ENCODE measurements at regions not wholly inside any gene's neighbourhood (a gene's known extent, or its start where the extent isn't known, plus 50 kb on each side); places are given as distances from the start of the nearest gene placed in this dataset.
"Not testable (repeated sequence)": the region's sequence is repeated elsewhere in the genome, so short reads cannot be mapped to it uniquely, and the experiment has no call there.

- no peak for DNase-seq
These were observed 352.5 kb upstream of the SASH1 start for GRCh38 chr6:147990159-147990558.

GRCh38 chr6:147991961-147992360 lies 350.7 kb upstream of the SASH1 start:
- no peak for DNase-seq

GRCh38 chr6:147999001-147999540 lies 343.6 kb upstream of the SASH1 start:
- DNase-seq = no peak

DNA sequence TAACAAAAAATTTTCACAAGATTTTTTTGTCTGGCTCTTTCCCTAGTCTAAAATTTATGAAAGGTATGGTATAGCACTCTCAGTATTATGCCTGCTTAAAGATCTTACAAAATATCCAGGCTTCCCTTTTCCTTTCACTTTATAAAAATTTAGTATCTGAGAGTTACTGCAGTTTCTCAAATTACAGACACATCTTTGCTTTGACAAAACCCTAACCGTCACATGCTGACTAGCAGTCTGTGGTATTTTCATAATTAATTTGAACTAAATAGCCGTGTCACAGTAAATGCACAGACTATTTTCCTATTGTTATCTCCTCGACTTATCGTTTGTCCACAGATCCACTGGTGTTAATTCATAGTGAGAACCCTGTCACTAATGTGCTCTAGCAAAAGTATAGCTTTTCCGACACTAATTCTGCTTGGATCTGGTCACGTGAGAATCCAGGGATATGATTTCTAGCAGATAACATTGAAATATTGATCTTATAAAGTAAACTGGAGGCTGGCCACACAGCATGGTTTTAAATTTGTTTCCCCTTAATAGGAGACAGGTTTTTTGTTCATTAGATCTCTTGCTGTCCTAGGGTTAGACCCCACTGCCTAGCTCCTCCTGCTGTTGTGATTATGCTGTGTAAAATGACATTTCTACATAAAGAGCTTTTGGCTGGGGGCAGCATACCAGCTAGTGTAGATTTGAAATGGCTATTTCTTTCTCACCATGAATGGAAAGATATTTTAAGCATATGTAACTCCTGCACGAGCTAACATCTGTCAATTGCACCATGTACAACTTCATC lies 340.6 kb upstream of the SASH1 start:
- no peak for DNase-seq

DNA sequence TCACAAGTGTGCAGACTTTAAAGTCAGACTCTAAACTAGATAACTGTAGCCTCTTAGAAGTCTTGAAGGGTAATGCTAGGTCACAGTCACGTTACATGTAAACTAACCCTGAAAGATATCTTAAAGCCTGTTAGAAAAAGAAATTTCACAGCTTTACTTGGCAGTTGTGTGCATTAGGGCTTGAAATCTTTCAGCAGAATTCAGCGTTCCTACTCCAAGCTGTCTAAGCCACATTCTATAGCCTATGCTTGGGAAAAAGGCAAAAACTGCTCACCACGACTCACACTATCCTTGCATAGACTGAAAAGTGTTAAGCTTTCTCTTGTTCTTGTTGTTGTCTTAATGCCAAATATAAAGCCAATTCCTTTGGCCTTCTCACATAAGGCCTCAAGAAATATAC lies 338.0 kb upstream of the SASH1 start:
- DNase-seq = no peak

GRCh38 chr6:148005806-148006205 lies 336.8 kb upstream of the SASH1 start:
- no peak for DNase-seq

DNA sequence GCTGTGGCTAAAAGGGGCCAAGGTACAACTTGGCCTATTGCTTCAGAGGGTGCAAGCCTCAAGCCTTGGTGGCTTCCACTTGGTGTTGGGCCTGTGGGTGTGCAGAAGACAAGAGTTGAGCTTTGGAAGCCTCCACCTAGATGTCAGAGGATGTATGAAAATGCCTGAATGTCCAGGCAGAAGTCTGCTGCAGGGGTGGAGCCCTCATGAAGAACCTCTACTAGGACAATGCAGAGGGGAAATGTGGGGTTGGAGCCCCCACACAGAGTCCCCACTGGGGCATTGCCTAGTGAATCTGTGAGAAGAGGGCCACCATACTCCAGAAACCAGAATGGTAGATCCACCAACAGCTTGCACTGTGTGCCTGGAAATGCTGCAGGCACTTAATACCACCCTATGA lies 332.1 kb upstream of the SASH1 start:
- not testable (repeated sequence) for DNase-seq

GRCh38 chr6:148016013-148016412 lies 326.6 kb upstream of the SASH1 start:
- DNase-seq = no peak

DNA sequence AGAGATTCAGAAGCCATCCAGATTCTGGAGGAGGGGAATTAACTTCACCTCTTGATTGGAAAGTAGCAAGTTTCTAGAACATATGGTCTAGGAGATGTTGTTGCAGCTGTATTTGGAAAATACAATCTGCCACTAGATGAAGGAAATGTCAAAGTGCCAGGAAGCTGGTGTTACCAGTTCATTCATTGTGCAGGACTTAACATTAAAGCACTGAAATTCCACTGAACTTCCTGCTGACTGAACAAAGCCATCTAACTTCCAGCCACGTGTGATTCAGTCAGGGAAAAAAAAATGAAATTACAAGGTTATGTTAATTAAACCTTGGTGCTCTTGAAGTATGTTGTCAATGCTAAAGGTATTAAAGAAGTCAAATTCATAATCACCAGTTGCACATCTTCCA lies 321.5 kb upstream of the SASH1 start:
- DNase-seq = no peak

DNA sequence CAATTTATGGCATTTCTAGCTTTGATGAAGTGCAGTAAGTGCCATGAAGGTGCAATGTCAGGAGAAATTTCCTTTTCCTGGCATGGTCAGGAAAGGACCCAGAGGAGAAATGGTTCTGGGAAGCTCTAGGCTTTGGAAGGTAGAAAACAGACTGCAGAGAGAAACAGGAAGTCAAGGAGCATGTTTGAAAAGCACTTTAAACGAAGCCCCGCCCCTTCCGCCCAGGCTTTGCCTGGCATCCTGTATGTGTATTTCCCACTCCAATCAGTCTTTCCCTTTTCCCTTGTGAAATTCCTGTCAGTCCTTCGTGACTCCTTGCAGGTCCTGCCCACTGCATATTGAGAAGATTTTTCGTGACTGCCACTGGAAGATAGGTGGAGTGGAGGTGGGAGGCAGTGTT lies 320.9 kb upstream of the SASH1 start:
- no peak for DNase-seq

DNA sequence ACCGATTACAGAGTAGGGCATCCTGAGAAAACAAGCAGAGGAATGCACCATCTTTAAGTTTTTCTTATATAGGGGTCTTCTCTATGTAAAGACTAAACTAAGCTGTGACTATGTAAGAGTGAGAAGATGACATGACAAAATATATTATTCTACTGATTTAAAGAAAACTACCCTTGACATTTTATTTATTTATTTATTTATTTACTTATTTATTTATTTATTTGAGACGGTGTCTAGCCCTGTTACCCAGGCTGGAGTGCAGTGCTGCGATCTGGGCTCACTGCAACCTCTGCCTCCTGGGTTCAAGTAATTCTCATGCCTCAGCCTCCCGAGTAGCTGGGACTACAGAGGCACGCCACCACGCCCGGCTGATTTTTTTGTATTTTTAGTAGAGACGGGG lies 320.4 kb upstream of the SASH1 start:
- DNase-seq = not testable (repeated sequence)

DNA sequence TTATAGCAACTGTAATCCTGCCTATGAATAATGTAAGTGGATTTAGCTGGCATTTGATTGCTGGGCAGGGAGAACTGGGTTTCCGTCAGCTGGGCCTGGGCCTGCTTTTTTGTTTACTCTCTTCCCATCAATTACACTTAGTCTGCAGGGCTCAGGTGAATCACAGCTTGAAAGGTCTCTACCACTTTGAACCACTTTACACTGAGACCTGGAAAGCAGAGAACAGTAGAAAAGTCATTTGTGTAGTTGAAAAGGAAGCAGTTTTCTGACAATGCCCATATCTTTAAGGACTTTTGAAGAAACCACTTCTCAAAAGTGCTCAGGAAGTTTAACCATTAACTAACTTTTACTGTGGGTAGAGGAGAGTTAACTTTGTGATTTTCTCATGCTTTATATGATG lies 315.4 kb upstream of the SASH1 start:
- peak in 1 of 2 experiments; percentile 29 for DNase-seq

GRCh38 chr6:148035806-148036390 lies 306.7 kb upstream of the SASH1 start:
- DNase-seq = no peak

DNA sequence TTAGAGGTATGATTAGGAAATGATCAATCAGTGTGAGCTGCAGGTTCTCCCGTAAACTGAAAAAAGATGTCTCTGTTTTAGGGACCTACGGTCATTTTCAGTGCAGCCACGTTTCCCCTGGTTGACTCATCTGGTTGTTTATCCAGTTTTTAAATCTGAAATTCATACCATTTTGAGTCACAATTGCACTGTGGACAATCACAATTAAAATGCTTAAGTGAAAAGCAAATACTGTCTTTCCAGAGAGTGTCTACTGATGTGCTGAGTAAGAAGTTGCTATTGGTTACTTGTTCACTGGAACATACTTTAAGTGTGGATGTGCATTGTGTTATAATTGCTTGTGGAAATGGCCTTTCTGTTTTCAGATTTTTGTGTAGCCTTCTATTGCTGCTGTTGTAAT lies 305.1 kb upstream of the SASH1 start:
- no peak for DNase-seq

DNA sequence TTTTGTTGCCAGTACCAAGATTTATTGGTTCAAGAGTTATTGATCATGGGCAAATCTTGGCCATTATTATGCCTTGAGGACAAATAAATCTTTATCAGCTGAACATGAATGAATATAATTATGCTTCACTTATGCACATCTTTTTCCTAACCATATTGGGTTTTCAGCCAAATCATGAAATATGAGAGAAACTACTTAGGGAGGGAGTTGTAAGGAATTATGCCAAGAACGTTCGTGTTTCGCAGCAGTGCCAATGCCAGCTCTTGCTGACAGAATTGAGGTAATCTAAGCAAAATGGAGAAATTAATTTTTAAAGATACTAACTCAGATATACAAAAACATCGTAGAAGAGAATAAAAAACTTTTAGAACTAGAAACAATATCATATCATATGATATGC lies 301.1 kb upstream of the SASH1 start:
- no peak for DNase-seq

GRCh38 chr6:148042536-148042935 lies 300.1 kb upstream of the SASH1 start:
- no peak for DNase-seq

GRCh38 chr6:148044261-148044751 lies 298.3 kb upstream of the SASH1 start:
- no peak for DNase-seq

DNA sequence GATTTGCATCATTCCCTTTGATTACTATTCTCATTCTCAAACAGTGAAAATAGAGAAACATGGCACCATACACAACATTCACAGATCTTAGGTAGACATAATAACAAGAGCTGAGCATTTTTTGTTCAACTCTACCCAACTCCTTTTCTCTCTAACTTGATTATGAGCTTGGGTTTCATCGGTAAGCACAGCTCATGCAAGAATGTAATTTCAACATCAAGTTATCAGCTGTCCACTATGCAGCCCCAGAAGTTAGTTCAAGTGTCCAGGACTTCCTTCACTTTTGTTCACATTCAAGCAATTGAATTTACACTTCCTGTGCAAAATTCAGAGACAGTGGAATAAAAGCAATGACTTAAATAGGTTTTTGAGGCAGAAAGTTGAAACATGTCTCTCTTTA lies 297.7 kb upstream of the SASH1 start:
- DNase-seq = no peak

DNA sequence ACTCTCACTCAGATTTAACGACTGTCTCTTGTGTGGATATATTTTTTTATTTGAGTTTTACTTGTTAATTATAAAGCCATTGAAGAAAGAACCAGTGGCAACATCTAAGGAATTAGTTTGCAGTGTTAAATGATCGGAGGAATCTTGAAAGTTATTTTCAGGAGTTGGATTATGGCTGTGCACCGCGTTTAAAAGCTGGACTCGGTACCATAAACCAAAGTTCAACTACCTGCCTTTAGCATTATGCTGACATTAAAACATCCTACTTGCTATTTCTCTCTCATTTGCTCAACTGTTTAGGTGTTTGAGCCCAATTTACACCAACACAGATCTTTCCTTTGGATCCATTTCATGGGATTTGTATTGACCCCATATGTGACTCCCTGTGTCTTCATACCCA lies 289.4 kb upstream of the SASH1 start:
- DNase-seq = no peak

- DNase-seq = no peak
These were observed 288.8 kb upstream of the SASH1 start for GRCh38 chr6:148053796-148054195.

- DNase-seq = no peak
These were observed 288.4 kb upstream of the SASH1 start for GRCh38 chr6:148054219-148054618.

- no peak for DNase-seq
These were observed 287.2 kb upstream of the SASH1 start for GRCh38 chr6:148055419-148055818.

GRCh38 chr6:148059869-148060268 lies 282.8 kb upstream of the SASH1 start:
- DNase-seq = no peak

GRCh38 chr6:148064406-148065134 lies 278.1 kb upstream of the SASH1 start:
- no peak for DNase-seq
